Esophagus squamous epithelium (tissue), 5 donors: ENCODE measurements at regions not wholly inside any gene's neighbourhood (a gene's known extent, or its start where the extent isn't known, plus 50 kb on each side); places are given as distances from the start of the nearest gene placed in this dataset.
"Not testable (repeated sequence)": the region's sequence is repeated elsewhere in the genome, so short reads cannot be mapped to it uniquely, and the experiment has no call there.

Experiments
- DNase-seq: peaks from one replicate; lab custom pipeline; 2025; lab: John Stamatoyannopoulos, UW
- H3K27ac ChIP-seq, 4 donors: fragments of 200-600 bp; sonication (generic); one replicate each; pipeline ENCODE4 v1.5.1; 2016 to 2019; ENCODE audit warnings: mild to moderate bottlenecking in 1 of 4
- H3K27me3 ChIP-seq, 4 donors: fragments of 200-600 bp; sonication (generic); 1 replicate in 3 of 4; 2 replicates in 1 of 4; pipeline versions ENCODE4 v1.5.1 to v1.6.0; 2017 to 2021; ENCODE audit warnings: antibody characterized with exemption in 1 of 4
- H3K36me3 ChIP-seq, 3 donors: fragments of 200-600 bp; sonication (generic); one replicate each; pipeline ENCODE4 v1.5.1; 2016 to 2019
- H3K4me1 ChIP-seq, 3 donors: fragments of 200-600 bp; sonication (generic); one replicate each; pipeline ENCODE4 v1.5.1; 2017 to 2019
- H3K4me3 ChIP-seq, 4 donors: fragments of 200-600 bp; sonication (generic); 1 replicate in 3 of 4; 2 replicates in 1 of 4; pipeline ENCODE4 v1.5.1; 2016 to 2019; ENCODE audit warnings: mild to moderate bottlenecking in 2 of 4, moderate library complexity in 1 of 4
- H3K9me3 ChIP-seq, 3 donors: fragments of 200-600 bp; sonication (generic); one replicate each; pipeline ENCODE4 v1.5.1; 2016 to 2019
- POLR2A ChIP-seq, 4 donors: fragments of 450-650 bp; IDR thresholded peaks; one replicate each; pipeline ENCODE4 v1.6.1; 2017; ENCODE audit warnings: antibody characterized with exemption in 4 of 4, mild to moderate bottlenecking in 4 of 4, moderate library complexity in 3 of 4
- WGBS, 2 donors: methylation state at CpG; one replicate each; pipeline ENCODE4 v1.1.5; 2018; 5-methylcytosine and 5-hydroxymethylcytosine counted together
- intact Hi-C: fragments of 100-400 bp; cut with DNase I; formaldehyde crosslinking; loops from one replicate; pipeline ENCODE4 v1.15.0; 2022
- TF ChIP-seq, protein P1 (sequence below), 6 experiments: fragments of 450-650 bp in 4 of 6; fragments of 200-600 bp in 2 of 6; sonication (generic) in 2 of 6; IDR thresholded peaks; one replicate each; pipeline ENCODE4 v1.5.1; 2016 to 2019; ENCODE audit warnings: antibody characterized with exemption in 6 of 6, mild to moderate bottlenecking in 4 of 6, moderate library complexity in 4 of 6
- donor health status: DM: yes; HTN: yes; CAD: no.

DNA sequence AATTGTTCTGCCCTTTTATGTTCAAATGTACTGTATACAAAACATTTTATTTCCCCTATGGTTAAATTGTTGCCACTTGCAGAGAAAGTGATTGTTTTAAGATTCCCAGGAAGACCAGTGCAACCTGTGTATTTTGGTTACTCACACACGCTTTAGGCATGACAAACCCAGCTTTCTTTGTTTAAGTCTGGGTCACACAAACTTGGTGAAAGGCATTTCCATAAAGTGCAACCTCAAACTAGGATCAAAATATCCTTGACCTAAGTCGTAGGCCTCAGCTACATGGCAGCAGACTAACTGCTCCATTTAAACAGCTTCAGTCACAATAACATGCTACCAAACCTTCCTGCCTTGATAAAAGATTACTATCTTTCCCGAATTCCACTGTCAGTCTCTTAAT, 639.0 kb upstream of the PRR20A start:
- DNase-seq = no peak
- Histone ChIP-seq H3K4me3 (no peak overlapping the region), H3K27ac (no peak overlapping the region), H3K36me3 (no peaks in the 10 kb centered on the region), H3K9me3 (no peaks in the 10 kb centered on the region), H3K27me3 (no peaks in the 10 kb centered on the region), H3K4me1 (no peaks in the 10 kb centered on the region)
- WGBS, 2 donors = 34 to 59% methylated on average over 3 of the region's 3 CpGs
- intact Hi-C loops = no loop called here
- TF ChIP-seq, protein P1, sequence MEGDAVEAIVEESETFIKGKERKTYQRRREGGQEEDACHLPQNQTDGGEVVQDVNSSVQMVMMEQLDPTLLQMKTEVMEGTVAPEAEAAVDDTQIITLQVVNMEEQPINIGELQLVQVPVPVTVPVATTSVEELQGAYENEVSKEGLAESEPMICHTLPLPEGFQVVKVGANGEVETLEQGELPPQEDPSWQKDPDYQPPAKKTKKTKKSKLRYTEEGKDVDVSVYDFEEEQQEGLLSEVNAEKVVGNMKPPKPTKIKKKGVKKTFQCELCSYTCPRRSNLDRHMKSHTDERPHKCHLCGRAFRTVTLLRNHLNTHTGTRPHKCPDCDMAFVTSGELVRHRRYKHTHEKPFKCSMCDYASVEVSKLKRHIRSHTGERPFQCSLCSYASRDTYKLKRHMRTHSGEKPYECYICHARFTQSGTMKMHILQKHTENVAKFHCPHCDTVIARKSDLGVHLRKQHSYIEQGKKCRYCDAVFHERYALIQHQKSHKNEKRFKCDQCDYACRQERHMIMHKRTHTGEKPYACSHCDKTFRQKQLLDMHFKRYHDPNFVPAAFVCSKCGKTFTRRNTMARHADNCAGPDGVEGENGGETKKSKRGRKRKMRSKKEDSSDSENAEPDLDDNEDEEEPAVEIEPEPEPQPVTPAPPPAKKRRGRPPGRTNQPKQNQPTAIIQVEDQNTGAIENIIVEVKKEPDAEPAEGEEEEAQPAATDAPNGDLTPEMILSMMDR (IDR thresholded peaks at IDR 0.05) = no peak
- no peak for TF ChIP-seq POLR2A (IDR thresholded peaks at IDR 0.05)

DNA sequence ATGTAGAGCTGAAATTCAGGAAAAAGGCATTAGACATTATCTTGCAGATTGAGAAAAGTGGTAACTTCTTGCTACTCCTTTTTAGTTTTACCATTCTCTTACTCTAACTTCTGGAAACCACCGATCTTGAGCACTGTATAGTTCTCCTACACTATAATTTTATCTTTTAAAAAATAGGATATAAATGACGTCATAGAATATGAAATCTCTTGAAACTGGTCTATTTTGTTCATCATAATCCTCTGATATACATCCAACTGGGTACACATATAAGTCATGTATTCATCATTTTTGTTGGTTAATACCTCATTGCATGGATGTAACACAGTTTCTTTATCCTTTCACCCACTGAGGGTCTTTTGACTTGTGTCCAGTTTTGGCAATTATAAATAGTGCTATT, 629.9 kb upstream of the PRR20A start:
- Histone ChIP-seq H3K27me3 (no peaks in the 10 kb centered on the region), H3K4me3 (no peak overlapping the region), H3K4me1 (no peaks in the 10 kb centered on the region), H3K27ac (no peak overlapping the region), H3K9me3 (no peaks in the 10 kb centered on the region), H3K36me3 (no peaks in the 10 kb centered on the region)
- WGBS, 2 donors = 80% methylated on average over 2 of the region's 2 CpGs
- intact Hi-C loops = no loop called here
- no peak for TF ChIP-seq POLR2A (IDR thresholded peaks at IDR 0.05)
- TF ChIP-seq, protein P1 (IDR thresholded peaks at IDR 0.05) = no peak
- no peak for DNase-seq

DNA sequence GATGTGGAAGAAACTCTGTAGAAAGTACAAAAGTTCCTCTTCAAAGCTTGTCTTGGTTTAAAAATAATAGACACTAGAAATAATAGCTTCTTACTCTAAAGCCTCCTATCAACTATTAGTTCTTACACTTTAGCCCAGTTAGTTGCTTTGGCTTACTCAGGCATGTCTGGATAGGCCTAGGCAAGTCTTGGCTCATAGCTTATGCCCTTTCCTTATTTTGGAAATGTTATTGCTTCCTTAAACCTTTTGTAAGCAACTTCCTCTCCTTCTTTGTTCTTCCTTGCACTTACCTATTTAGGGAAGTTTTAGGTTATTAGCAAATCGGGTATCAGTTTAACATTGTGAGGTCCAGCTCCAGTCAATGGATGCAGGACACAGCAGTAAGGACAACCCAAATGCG, 628.4 kb upstream of the PRR20A start:
- intact Hi-C loops, H3K4me3 ChIP-seq, H3K27ac ChIP-seq, H3K36me3 ChIP-seq, H3K9me3 ChIP-seq, H3K4me1 ChIP-seq, H3K27me3 ChIP-seq, DNase-seq: not testable (repeated sequence)
- 45 to 59% methylated on average over 2 of the region's 2 CpGs for WGBS, 2 donors

DNA sequence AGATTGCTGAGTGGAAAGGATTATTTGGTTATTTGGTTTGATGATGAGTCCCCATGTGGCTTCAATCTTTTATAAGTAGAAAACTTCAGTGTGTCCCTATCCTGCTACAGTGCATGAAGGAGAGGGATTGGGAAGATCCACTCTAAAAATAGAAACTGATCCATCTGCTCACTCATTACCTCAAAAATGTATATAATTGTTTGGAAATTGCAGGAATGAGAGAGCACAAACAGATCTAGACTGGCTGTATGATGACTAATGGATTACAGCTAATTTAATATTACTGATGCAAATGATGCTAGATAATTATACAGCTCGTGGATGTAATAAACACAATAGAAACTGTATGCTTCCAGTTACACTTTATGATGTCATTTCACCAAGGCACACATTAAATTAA, 625.3 kb upstream of the PRR20A start:
- no peak overlapping the region for H3K4me3 ChIP-seq
- no peak for DNase-seq
- H3K36me3 ChIP-seq = no peaks in the 10 kb centered on the region
- no peak for TF ChIP-seq POLR2A (IDR thresholded peaks at IDR 0.05)
- TF ChIP-seq, protein P1 (IDR thresholded peaks at IDR 0.05) = no peak
- no peaks in the 10 kb centered on the region for H3K27me3 ChIP-seq
- intact Hi-C loops = no loop called here
- no peaks in the 10 kb centered on the region for H3K9me3 ChIP-seq
- 25 to 30% methylated on average over 1 of the region's 1 CpG for WGBS, 2 donors
- H3K4me1 ChIP-seq = no peaks in the 10 kb centered on the region
- no peak overlapping the region for H3K27ac ChIP-seq

DNA sequence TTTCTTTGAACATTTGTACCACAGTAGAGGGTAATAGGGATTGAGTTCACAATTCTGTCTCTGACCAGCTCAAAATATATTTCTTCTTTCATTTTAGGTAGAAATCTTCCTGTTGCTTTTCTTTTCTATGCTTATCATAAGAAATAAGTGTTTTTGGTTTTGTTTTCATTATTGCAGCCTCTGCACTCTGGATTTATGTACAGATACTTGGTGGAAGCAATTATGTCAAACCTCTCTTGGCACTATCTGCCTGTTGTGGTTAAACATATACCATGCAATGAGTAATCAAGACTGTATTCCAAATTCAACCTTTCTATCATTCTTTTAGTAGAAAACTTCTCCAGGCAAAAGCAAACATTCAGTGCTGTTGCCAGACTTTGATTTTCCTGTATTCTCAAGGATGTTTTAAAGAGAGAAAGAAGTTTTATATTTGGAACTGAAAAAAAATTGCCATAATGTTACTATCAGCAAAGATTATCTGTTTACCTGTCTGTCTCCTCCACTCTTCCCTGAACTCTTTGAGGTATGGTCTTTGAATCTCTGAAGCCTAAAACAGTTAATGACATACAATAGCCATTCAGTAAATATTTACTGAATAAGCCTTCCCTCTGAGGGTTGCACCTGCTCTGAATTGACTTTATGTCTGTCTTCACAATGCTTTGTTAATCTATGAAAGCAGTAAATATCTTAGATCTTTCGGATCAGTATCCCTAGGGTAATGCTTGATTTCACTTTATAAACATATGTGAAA, 612.5 kb upstream of the PRR20A start:
- 12 to 14% methylated on average over 1 of the region's 1 CpG for WGBS, 2 donors
- DNase-seq = no peak
- Histone ChIP-seq H3K4me3 (no peak overlapping the region), H3K36me3 (no peaks in the 10 kb centered on the region), H3K9me3 (no peaks in the 10 kb centered on the region), H3K27me3 (no peaks in the 10 kb centered on the region), H3K4me1 (no peaks in the 10 kb centered on the region), H3K27ac (no peak overlapping the region)
- TF ChIP-seq, protein P1 (IDR thresholded peaks at IDR 0.05) = no peak
- no peak for TF ChIP-seq POLR2A (IDR thresholded peaks at IDR 0.05)
- intact Hi-C loops = no loop called here
